ENCODE measurements at regions not wholly inside any gene's neighbourhood (a gene's known extent, or its start where the extent isn't known, plus 50 kb on each side); places are given as distances from the start of the nearest gene placed in this dataset.

DNA sequence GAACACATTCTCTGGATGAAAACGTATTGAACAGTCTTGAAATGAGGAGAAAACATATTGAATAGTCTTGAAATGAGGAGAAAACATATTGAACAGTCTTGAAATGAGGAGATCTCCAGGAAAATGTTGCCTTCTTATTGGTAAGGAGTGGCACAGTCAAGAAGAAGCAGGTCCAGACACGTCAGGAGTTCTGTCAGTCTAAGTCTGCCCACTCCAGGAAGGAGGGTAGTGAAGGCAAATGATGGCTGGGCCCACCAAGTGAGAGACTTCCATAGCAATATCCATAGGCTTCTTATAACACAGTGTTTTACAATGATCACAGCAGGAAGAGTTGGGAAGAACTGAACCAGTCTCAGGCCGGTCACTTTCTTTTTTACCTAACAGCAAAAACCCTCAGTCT lies 316.2 kb downstream of the ETAA1 start:
- no peak for FAIRE-seq
- no peaks in the 10 kb centered on the region for H3K9me1 ChIP-seq (ENCODE audit: control insufficient read depth, extremely low read depth, insufficient read depth, low read length)
- no peak overlapping the region for H2AFZ ChIP-seq (ENCODE audit: control insufficient read depth, low read length)

DNA sequence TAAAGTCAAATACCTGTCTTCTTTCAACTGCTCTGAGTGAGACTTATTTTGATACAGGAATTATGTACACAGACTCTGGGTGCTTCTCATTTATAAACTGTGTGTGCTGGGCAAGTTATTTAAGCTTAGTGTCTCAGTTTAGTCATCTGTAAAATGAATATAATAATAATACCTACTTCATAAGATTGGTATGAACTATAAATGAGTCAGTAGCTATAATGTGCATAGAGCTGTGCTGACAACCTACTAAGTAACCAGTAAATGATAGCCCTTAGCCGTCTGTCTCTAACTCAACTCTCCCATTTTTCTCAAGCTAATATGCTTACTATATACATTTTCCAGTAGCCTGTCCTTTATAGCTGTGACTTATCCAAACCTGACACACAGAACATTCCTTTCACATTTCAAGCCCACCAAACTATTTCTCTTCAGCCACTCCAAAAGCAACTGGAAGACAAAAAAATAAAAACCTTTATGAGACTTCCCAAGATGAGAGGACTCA lies 319.8 kb downstream of the ETAA1 start:
- Histone ChIP-seq H4K20me1 (ENCODE audit: control insufficient read depth, extremely low read depth, insufficient read depth, low read length) (no peaks in the 10 kb centered on the region), H3K9me3 (ENCODE audit: control insufficient read depth, low read depth, low read length) (no peaks in the 10 kb centered on the region), H3K4me2 (ENCODE audit: control insufficient read depth, extremely low read depth, insufficient read depth, low read depth, low read length) (no peak overlapping the region), H3K4me1 (ENCODE audit: control insufficient read depth, extremely low read depth, insufficient read depth, low read length) (no peaks in the 10 kb centered on the region), H3K27ac (ENCODE audit: control insufficient read depth, insufficient read depth, low read length) (no peak overlapping the region), H3K4me3 (ENCODE audit: control insufficient read depth in 2 of 3, extremely low read depth in 1 of 3, insufficient read depth in 2 of 3, low read depth in 1 of 3, low read length in 3 of 3) (no peak overlapping the region), H3K9me1 (ENCODE audit: control insufficient read depth, extremely low read depth, insufficient read depth, low read length) (no peaks in the 10 kb centered on the region), H3K9ac (ENCODE audit: control insufficient read depth, extremely low read depth, insufficient read depth, low read length) (no peak overlapping the region), H3K27me3 (ENCODE audit: control insufficient read depth, extremely low read depth, insufficient read depth, low read length) (no peaks in the 10 kb centered on the region), H2AFZ (ENCODE audit: control insufficient read depth, low read length) (no peak overlapping the region), H3K36me3 (ENCODE audit: control insufficient read depth in 2 of 2, extremely low read depth in 1 of 2, insufficient read depth in 2 of 2, low read length in 2 of 2) (no peaks in the 10 kb centered on the region), H3K79me2 (ENCODE audit: control insufficient read depth, insufficient read depth, low read length) (no peaks in the 10 kb centered on the region)
- dilution Hi-C loops (cut with MboI; ENCODE audit: extremely low pct_ligation_motif_present, low sequenced_read_pairs), result no loop called here
- FAIRE-seq (no peak), DNase-seq (ENCODE audit: low read depth, low spot score) (no peak)
- no peak for TF ChIP-seq EZH2 (IDR thresholded peaks at IDR 0.05; ENCODE audit: low read length)
- TF ChIP-seq, protein P1, sequence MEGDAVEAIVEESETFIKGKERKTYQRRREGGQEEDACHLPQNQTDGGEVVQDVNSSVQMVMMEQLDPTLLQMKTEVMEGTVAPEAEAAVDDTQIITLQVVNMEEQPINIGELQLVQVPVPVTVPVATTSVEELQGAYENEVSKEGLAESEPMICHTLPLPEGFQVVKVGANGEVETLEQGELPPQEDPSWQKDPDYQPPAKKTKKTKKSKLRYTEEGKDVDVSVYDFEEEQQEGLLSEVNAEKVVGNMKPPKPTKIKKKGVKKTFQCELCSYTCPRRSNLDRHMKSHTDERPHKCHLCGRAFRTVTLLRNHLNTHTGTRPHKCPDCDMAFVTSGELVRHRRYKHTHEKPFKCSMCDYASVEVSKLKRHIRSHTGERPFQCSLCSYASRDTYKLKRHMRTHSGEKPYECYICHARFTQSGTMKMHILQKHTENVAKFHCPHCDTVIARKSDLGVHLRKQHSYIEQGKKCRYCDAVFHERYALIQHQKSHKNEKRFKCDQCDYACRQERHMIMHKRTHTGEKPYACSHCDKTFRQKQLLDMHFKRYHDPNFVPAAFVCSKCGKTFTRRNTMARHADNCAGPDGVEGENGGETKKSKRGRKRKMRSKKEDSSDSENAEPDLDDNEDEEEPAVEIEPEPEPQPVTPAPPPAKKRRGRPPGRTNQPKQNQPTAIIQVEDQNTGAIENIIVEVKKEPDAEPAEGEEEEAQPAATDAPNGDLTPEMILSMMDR (optimal IDR thresholded peaks at IDR 0.05 in 1 of 3, IDR thresholded peaks at IDR 0.05 in 1 of 3, conservative IDR thresholded peaks at IDR 0.05 in 1 of 3; ENCODE audit: extremely low read depth in 1 of 3, insufficient read depth in 2 of 3, low read length in 3 of 3), result no peak

More for the DNA sequence above, 316.2 kb downstream of the ETAA1 start:
- no peak for DNase-seq (ENCODE audit: low read depth, low spot score)
- no peaks in the 10 kb centered on the region for H3K4me1 ChIP-seq (ENCODE audit: control insufficient read depth, extremely low read depth, insufficient read depth, low read length)
- H3K79me2 ChIP-seq (ENCODE audit: control insufficient read depth, insufficient read depth, low read length), result no peaks in the 10 kb centered on the region
- dilution Hi-C loops (cut with MboI; ENCODE audit: extremely low pct_ligation_motif_present, low sequenced_read_pairs), result no loop called here
- H3K36me3 ChIP-seq (ENCODE audit: control insufficient read depth in 2 of 2, extremely low read depth in 1 of 2, insufficient read depth in 2 of 2, low read length in 2 of 2), result no peaks in the 10 kb centered on the region
- H3K4me2 ChIP-seq (ENCODE audit: control insufficient read depth, extremely low read depth, insufficient read depth, low read depth, low read length), result no peak overlapping the region
- no peak overlapping the region for H3K9ac ChIP-seq (ENCODE audit: control insufficient read depth, extremely low read depth, insufficient read depth, low read length)
- no peaks in the 10 kb centered on the region for H3K27me3 ChIP-seq (ENCODE audit: control insufficient read depth, extremely low read depth, insufficient read depth, low read length)
- TF ChIP-seq, protein P1 (optimal IDR thresholded peaks at IDR 0.05 in 1 of 3, IDR thresholded peaks at IDR 0.05 in 1 of 3, conservative IDR thresholded peaks at IDR 0.05 in 1 of 3; ENCODE audit: extremely low read depth in 1 of 3, insufficient read depth in 2 of 3, low read length in 3 of 3), result no peak
- TF ChIP-seq EZH2 (IDR thresholded peaks at IDR 0.05; ENCODE audit: low read length), result no peak
- no peaks in the 10 kb centered on the region for H3K9me3 ChIP-seq (ENCODE audit: control insufficient read depth, low read depth, low read length)
- no peak overlapping the region for H3K4me3 ChIP-seq (ENCODE audit: control insufficient read depth in 2 of 3, extremely low read depth in 1 of 3, insufficient read depth in 2 of 3, low read depth in 1 of 3, low read length in 3 of 3)
- H3K27ac ChIP-seq (ENCODE audit: control insufficient read depth, insufficient read depth, low read length), result no peak overlapping the region
- no peaks in the 10 kb centered on the region for H4K20me1 ChIP-seq (ENCODE audit: control insufficient read depth, extremely low read depth, insufficient read depth, low read length)
